IMR-90 (cell line): ENCODE measurements at regions not wholly inside any gene's neighbourhood (a gene's known extent, or its start where the extent isn't known, plus 50 kb on each side); places are given as distances from the start of the nearest gene placed in this dataset.

Experiments
- ATAC-seq: fragments of 200-7000 bp; cut with Tn5 transposase; 2 replicates; pipeline ENCODE4 v1.9.1; 2020; ENCODE audit warnings: low read depth, mild to moderate bottlenecking, moderate library complexity
- BruUV-seq: library from RNA; stranded (reverse); fragments of 400-500 nt; replicated peaks from 2 replicates; lab custom pipeline; 2021; lab: Mats Ljungman, UMichigan
- CTCF ChIA-PET: fragments of 300-600 bp; formaldehyde crosslinking; extraction: SDS; loops from one replicate; lab custom pipeline; 2021; ENCODE audit warnings: antibody characterized with exemption; lab: Yijun Ruan, JAX
- POLR2A ChIA-PET: fragments of 300-600 bp; sonication (Branson Sonifier 250); formaldehyde crosslinking; loops from one replicate; lab custom pipeline; 2022; ENCODE audit warnings: antibody characterized with exemption; ENCODE audit not compliant: unreplicated experiment; lab: Charles Lee
- DNase-seq: peaks from one replicate; pipeline ENCODE4 v3.0.0; 2013
- H2AFZ ChIP-seq: replicated peaks from 2 replicates; pipeline ENCODE3; 2013; ENCODE audit warnings: low read length, mild to moderate bottlenecking; ENCODE audit not compliant: poor library complexity
- H2AK5ac ChIP-seq: 2 replicates; pipeline ENCODE4 v1.6.1; 2013; ENCODE audit warnings: low read depth, low read length, inconsistent platforms
- H2AK9ac ChIP-seq: replicated peaks from 2 replicates; pipeline ENCODE3; 2013; ENCODE audit warnings: mild to moderate bottlenecking, low read depth, low read length, moderate library complexity; ENCODE audit not compliant: poor library complexity
- H2BK120ac ChIP-seq: 2 replicates; pipeline ENCODE4 v1.6.1; 2013; ENCODE audit warnings: low read depth, low read length, inconsistent platforms
- H2BK15ac ChIP-seq: 3 replicates; pipeline ENCODE4 v1.6.1; 2013; ENCODE audit warnings: low read depth, low read length, inconsistent platforms
- H2BK20ac ChIP-seq: 2 replicates; pipeline ENCODE4 v1.6.1; 2013; ENCODE audit warnings: low read depth, mild to moderate bottlenecking, inconsistent platforms, low read length, moderate library complexity
- H2BK5ac ChIP-seq: 2 replicates; pipeline ENCODE4 v1.6.1; 2013; ENCODE audit warnings: mild to moderate bottlenecking, low read depth, low read length, inconsistent platforms; ENCODE audit not compliant: poor library complexity, severe bottlenecking
- H3K14ac ChIP-seq: replicated peaks from 2 replicates; pipeline ENCODE4 v1.6.1; 2013; ENCODE audit warnings: low read depth, low read length, inconsistent platforms
- H3K18ac ChIP-seq: 2 replicates; pipeline ENCODE4 v1.6.1; 2013; ENCODE audit warnings: low read depth, low read length, control low read depth
- H3K23ac ChIP-seq: 2 replicates; pipeline ENCODE4 v1.6.1; 2013; ENCODE audit warnings: low read depth, low read length, inconsistent platforms
- H3K27ac ChIP-seq: 2 replicates; pipeline ENCODE4 v1.5.1; 2013; ENCODE audit warnings: mild to moderate bottlenecking, control low read depth, low read length; ENCODE audit not compliant: insufficient read depth
- H3K27me3 ChIP-seq: 2 replicates; pipeline ENCODE4 v1.6.1; 2013; ENCODE audit warnings: low read length; ENCODE audit not compliant: control insufficient read depth, insufficient read depth
- H3K36me3 ChIP-seq: 2 replicates; pipeline ENCODE4 v1.6.1; 2013; ENCODE audit warnings: low read length, mixed read lengths; ENCODE audit not compliant: control insufficient read depth, insufficient read depth
- H3K4ac ChIP-seq: 2 replicates; pipeline ENCODE4 v1.6.1; 2013; ENCODE audit warnings: low read depth, low read length, inconsistent platforms
- H3K4me1 ChIP-seq: 2 replicates; pipeline ENCODE4 v1.6.1; 2013; ENCODE audit warnings: low read length, mixed read lengths; ENCODE audit not compliant: control insufficient read depth, insufficient read depth
- H3K4me2 ChIP-seq: 2 replicates; pipeline ENCODE4 v1.6.1; 2013; ENCODE audit warnings: low read depth, mild to moderate bottlenecking, control low read depth, low read length, moderate library complexity
- H3K4me3 ChIP-seq: 2 replicates; pipeline ENCODE4 v1.5.1; 2013; ENCODE audit warnings: low read depth, mild to moderate bottlenecking, control low read depth, low read length, moderate library complexity; ENCODE audit not compliant: insufficient read depth
- H3K56ac ChIP-seq: 2 replicates; pipeline ENCODE4 v1.6.1; 2013; ENCODE audit warnings: low read length, inconsistent platforms; ENCODE audit not compliant: insufficient read depth; ENCODE audit errors: extremely low read depth
- H3K79me1 ChIP-seq, 2 experiments: 2 replicates each; pipeline ENCODE4 v1.6.1; 2013; ENCODE audit warnings: low read length in 2 of 2, inconsistent platforms in 1 of 2, low read depth in 1 of 2
- H3K9ac ChIP-seq: 2 replicates; pipeline ENCODE4 v1.6.1; 2013; ENCODE audit warnings: low read depth, low read length, control low read depth
- H3K9me1 ChIP-seq: 2 replicates; pipeline ENCODE4 v1.6.1; 2013; ENCODE audit warnings: low read length, inconsistent platforms; ENCODE audit not compliant: insufficient read depth
- H3K9me3 ChIP-seq: 2 replicates; pipeline ENCODE4 v1.6.1; 2013; ENCODE audit warnings: low read length; ENCODE audit not compliant: control insufficient read depth, insufficient read depth
- H4K20me1 ChIP-seq: 2 replicates; pipeline ENCODE4 v1.6.1; 2013; ENCODE audit warnings: low read length, inconsistent platforms; ENCODE audit not compliant: insufficient read depth
- H4K5ac ChIP-seq: 2 replicates; pipeline ENCODE4 v1.6.1; 2013; ENCODE audit warnings: mild to moderate bottlenecking, low read depth, low read length, control low read depth
- H4K8ac ChIP-seq, 2 experiments: 2 replicates each; pipeline ENCODE4 v1.6.1; 2013; ENCODE audit warnings: low read depth in 2 of 2, low read length in 2 of 2, control low read depth in 1 of 2, inconsistent platforms in 1 of 2
- H4K91ac ChIP-seq: 2 replicates; pipeline ENCODE4 v1.6.1; 2013; ENCODE audit warnings: low read depth, low read length, inconsistent platforms; ENCODE audit not compliant: insufficient read depth
- BHLHE40 ChIP-seq: fragments of 150-350 bp; IDR thresholded peaks from 2 replicates; pipeline ENCODE4 v1.6.1; 2016; ENCODE audit warnings: mild to moderate bottlenecking, low read depth, low read length
- CEBPB ChIP-seq: IDR thresholded peaks from 2 replicates; pipeline ENCODE4 v1.6.1; 2012; ENCODE audit warnings: low read depth, low read length, improper control_type of control experiment
- CHD1 ChIP-seq: IDR thresholded peaks from 2 replicates; pipeline ENCODE4 v1.6.1; 2012; ENCODE audit warnings: low read depth, low read length, improper control_type of control experiment
- MAFK ChIP-seq: IDR thresholded peaks from 2 replicates; pipeline ENCODE4 v1.6.1; 2012; ENCODE audit warnings: low read depth, low read length, improper control_type of control experiment
- MAZ ChIP-seq: IDR thresholded peaks from 2 replicates; pipeline ENCODE4 v1.6.1; 2012; ENCODE audit warnings: low read depth, mild to moderate bottlenecking, low read length, improper control_type of control experiment, moderate library complexity, borderline replicate concordance
- MXI1 ChIP-seq: IDR thresholded peaks from 2 replicates; pipeline ENCODE4 v1.6.1; 2012; ENCODE audit warnings: low read depth, mild to moderate bottlenecking, low read length, moderate library complexity, borderline replicate concordance
- NFE2L2 ChIP-seq: fragments of 150-350 bp; IDR thresholded peaks from 2 replicates; pipeline ENCODE4 v1.6.1; 2016; ENCODE audit warnings: low read depth, mild to moderate bottlenecking, low read length
- POLR2A ChIP-seq: IDR thresholded peaks from 2 replicates; pipeline ENCODE4 v1.6.1; 2012; ENCODE audit warnings: mild to moderate bottlenecking, low read depth, low read length
- RAD21 ChIP-seq: IDR thresholded peaks from 2 replicates; pipeline ENCODE4 v1.6.1; 2012; ENCODE audit warnings: low read length, improper control_type of control experiment
- RCOR1 ChIP-seq: IDR thresholded peaks from 2 replicates; pipeline ENCODE4 v1.6.1; 2012; ENCODE audit warnings: mild to moderate bottlenecking, low read length, improper control_type of control experiment; ENCODE audit not compliant: insufficient replicate concordance
- RFX5 ChIP-seq: IDR thresholded peaks from 2 replicates; pipeline ENCODE4 v1.8.0; 2012; ENCODE audit warnings: low read depth, mild to moderate bottlenecking, low read length, moderate library complexity
- SMC3 ChIP-seq: fragments of 150-350 bp; IDR thresholded peaks from 2 replicates; pipeline ENCODE4 v1.6.1; 2016; ENCODE audit warnings: low read depth, mild to moderate bottlenecking, antibody characterized with exemption, low read length, moderate library complexity
- WGBS, 2 experiments: methylation state at CpG; one replicate each; pipeline versions ENCODE4 v1.1.5 to v1.1.7; 2013; ENCODE audit warnings: missing lambda C conversion rate in 2 of 2; ENCODE audit not compliant: insufficient read length in 1 of 2; ENCODE audit errors: extremely low coverage in 2 of 2; 5-methylcytosine and 5-hydroxymethylcytosine counted together
- dilution Hi-C: fragments of 300-500 bp; cut with HindIII; formaldehyde crosslinking; loops from one replicate; pipeline ENCODE4 v1.14.3; 2018; ENCODE audit warnings: low sequenced_read_pairs; ENCODE audit not compliant: unreplicated experiment
- in situ Hi-C: fragments of 300-500 bp; cut with MboI; formaldehyde crosslinking; loops from 3 replicates; pipeline ENCODE4 v1.14.3; 2019; ENCODE audit warnings: low sequenced_read_pairs, inconsistent platforms, mixed read lengths
- intact Hi-C: fragments of 100-400 bp; cut with micrococcal nuclease; formaldehyde crosslinking; loops from 2 replicates; pipeline ENCODE4 v1.10.0; 2022
- TF ChIP-seq, protein P1 (sequence below): conservative IDR thresholded peaks from 2 replicates; pipeline ENCODE4 v1.5.1; 2012; ENCODE audit warnings: mild to moderate bottlenecking, low read depth, low read length, improper control_type of control experiment
- TF ChIP-seq, protein P2 (sequence below): fragments of 150-350 bp; IDR thresholded peaks from 2 replicates; pipeline ENCODE4 v1.6.1; 2016; ENCODE audit warnings: low read depth, mild to moderate bottlenecking, low read length, moderate library complexity, borderline replicate concordance
- TF ChIP-seq, protein P3 (sequence below): fragments of 150-350 bp; IDR thresholded peaks from 2 replicates; pipeline ENCODE4 v1.6.1; 2017; ENCODE audit warnings: mild to moderate bottlenecking, antibody characterized with exemption, low read length, low read depth

DNA sequence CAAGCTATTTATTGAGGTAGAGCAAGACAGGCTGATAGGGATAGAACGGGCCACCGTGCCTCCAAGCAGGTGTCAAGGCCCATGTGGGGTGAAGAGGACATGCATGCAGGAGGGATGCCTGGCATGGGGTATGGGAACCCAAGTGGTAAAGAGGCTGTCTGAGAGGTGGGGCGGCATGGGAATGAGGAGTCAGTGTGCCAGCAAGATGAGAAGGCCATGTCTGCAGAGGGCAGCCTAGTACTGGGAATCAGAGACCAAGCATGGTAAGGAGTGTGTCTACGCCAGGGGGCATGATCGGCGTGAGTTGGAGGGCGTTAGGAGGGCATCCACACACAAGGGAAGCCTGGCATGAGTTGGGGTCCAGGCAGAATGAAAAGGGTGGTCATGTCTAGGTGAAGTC is 303.7 kb upstream of the PLD5 start:
- intact Hi-C loops (no loop called here), in situ Hi-C loops (no loop called here), dilution Hi-C loops (no loop called here)
- peaks cover 7% of the 10 kb centered on the region for H3K9me3 ChIP-seq
- no peak overlapping the region for H2BK15ac ChIP-seq
- POLR2A ChIA-PET: no interaction called here
- no peak overlapping the region for H2AK9ac ChIP-seq
- no peak overlapping the region for H3K4me3 ChIP-seq
- no peak overlapping the region for H2AK5ac ChIP-seq
- no peaks in the 10 kb centered on the region for H3K27me3 ChIP-seq
- ATAC-seq (no peak), DNase-seq (no peak)
- H3K4me2 ChIP-seq: no peak overlapping the region
- H4K20me1 ChIP-seq: no peaks in the 10 kb centered on the region
- no peak overlapping the region for H2BK120ac ChIP-seq
- no peak overlapping the region for H3K56ac ChIP-seq
- no peaks in the 10 kb centered on the region for H3K79me1 ChIP-seq
- H3K23ac ChIP-seq: no peak overlapping the region
- TF ChIP-seq RCOR1 (no peak), NFE2L2 (no peak), MAZ (no peak), RAD21 (no peak), BHLHE40 (no peak), CEBPB (no peak), RFX5 (no peak), SMC3 (no peak), MXI1 (no peak), POLR2A (no peak), MAFK (no peak), CHD1 (no peak)
- TF ChIP-seq, protein P1, sequence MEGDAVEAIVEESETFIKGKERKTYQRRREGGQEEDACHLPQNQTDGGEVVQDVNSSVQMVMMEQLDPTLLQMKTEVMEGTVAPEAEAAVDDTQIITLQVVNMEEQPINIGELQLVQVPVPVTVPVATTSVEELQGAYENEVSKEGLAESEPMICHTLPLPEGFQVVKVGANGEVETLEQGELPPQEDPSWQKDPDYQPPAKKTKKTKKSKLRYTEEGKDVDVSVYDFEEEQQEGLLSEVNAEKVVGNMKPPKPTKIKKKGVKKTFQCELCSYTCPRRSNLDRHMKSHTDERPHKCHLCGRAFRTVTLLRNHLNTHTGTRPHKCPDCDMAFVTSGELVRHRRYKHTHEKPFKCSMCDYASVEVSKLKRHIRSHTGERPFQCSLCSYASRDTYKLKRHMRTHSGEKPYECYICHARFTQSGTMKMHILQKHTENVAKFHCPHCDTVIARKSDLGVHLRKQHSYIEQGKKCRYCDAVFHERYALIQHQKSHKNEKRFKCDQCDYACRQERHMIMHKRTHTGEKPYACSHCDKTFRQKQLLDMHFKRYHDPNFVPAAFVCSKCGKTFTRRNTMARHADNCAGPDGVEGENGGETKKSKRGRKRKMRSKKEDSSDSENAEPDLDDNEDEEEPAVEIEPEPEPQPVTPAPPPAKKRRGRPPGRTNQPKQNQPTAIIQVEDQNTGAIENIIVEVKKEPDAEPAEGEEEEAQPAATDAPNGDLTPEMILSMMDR: no peak
- TF ChIP-seq, protein P2, sequence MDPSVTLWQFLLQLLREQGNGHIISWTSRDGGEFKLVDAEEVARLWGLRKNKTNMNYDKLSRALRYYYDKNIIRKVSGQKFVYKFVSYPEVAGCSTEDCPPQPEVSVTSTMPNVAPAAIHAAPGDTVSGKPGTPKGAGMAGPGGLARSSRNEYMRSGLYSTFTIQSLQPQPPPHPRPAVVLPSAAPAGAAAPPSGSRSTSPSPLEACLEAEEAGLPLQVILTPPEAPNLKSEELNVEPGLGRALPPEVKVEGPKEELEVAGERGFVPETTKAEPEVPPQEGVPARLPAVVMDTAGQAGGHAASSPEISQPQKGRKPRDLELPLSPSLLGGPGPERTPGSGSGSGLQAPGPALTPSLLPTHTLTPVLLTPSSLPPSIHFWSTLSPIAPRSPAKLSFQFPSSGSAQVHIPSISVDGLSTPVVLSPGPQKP: no peak
- TF ChIP-seq, protein P3, sequence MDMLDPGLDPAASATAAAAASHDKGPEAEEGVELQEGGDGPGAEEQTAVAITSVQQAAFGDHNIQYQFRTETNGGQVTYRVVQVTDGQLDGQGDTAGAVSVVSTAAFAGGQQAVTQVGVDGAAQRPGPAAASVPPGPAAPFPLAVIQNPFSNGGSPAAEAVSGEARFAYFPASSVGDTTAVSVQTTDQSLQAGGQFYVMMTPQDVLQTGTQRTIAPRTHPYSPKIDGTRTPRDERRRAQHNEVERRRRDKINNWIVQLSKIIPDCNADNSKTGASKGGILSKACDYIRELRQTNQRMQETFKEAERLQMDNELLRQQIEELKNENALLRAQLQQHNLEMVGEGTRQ: no peak
- H3K18ac ChIP-seq: no peak overlapping the region
- H3K4ac ChIP-seq: no peak overlapping the region
- no peak overlapping the region for H3K14ac ChIP-seq
- H3K27ac ChIP-seq: no peak overlapping the region
- no peak overlapping the region for H4K8ac ChIP-seq
- H3K4me1 ChIP-seq: no peaks in the 10 kb centered on the region
- no peak overlapping the region for H2AFZ ChIP-seq
- no TSS peak for BruUV-seq
- no peak overlapping the region for H2BK20ac ChIP-seq
- H3K9ac ChIP-seq: no peak overlapping the region
- WGBS, 2 experiments: 51% methylated on average over 3 of the region's 7 CpGs; no CpG with 5 or more reads in 1 of the 2 experiments
- no peaks in the 10 kb centered on the region for H3K36me3 ChIP-seq
- CTCF ChIA-PET: no interaction called here
- H3K9me1 ChIP-seq: no peaks in the 10 kb centered on the region
- H4K5ac ChIP-seq: no peak overlapping the region
- no peak overlapping the region for H4K91ac ChIP-seq
- no peak overlapping the region for H2BK5ac ChIP-seq
